SJCRH30 (cell line): ENCODE measurements at regions not wholly inside any gene's neighbourhood (a gene's known extent, or its start where the extent isn't known, plus 50 kb on each side); places are given as distances from the start of the nearest gene placed in this dataset.

Experiments
- DNase-seq, 2 experiments: peaks; one replicate each; pipeline ENCODE4 v3.0.0-alpha.2; 2015 to 2020
- H3K27ac ChIP-seq: fragments of 250-450 bp; sonication (Bioruptor Pico); 2 replicates; pipeline ENCODE4 v1.5.1; 2020; ENCODE audit warnings: mild to moderate bottlenecking, moderate library complexity
- H3K27me3 ChIP-seq: fragments of 250-450 bp; sonication (Bioruptor Pico); 2 replicates; pipeline ENCODE4 v1.5.1; 2020; ENCODE audit warnings: mild to moderate bottlenecking, moderate library complexity
- H3K36me3 ChIP-seq: fragments of 250-450 bp; sonication (Bioruptor Pico); 2 replicates; pipeline ENCODE4 v1.5.1; 2020; ENCODE audit warnings: mild to moderate bottlenecking, moderate library complexity
- H3K4me1 ChIP-seq: fragments of 250-450 bp; sonication (Bioruptor Pico); 2 replicates; pipeline ENCODE4 v1.5.1; 2020; ENCODE audit warnings: mild to moderate bottlenecking, moderate library complexity
- H3K4me3 ChIP-seq: fragments of 250-450 bp; sonication (Bioruptor Pico); 2 replicates; pipeline ENCODE4 v1.5.1; 2020; ENCODE audit warnings: mild to moderate bottlenecking, moderate library complexity
- H3K9me3 ChIP-seq: fragments of 250-450 bp; sonication (Bioruptor Pico); replicated peaks from 2 replicates; pipeline ENCODE4 v1.5.1; 2020; ENCODE audit warnings: mild to moderate bottlenecking, moderate library complexity

DNA sequence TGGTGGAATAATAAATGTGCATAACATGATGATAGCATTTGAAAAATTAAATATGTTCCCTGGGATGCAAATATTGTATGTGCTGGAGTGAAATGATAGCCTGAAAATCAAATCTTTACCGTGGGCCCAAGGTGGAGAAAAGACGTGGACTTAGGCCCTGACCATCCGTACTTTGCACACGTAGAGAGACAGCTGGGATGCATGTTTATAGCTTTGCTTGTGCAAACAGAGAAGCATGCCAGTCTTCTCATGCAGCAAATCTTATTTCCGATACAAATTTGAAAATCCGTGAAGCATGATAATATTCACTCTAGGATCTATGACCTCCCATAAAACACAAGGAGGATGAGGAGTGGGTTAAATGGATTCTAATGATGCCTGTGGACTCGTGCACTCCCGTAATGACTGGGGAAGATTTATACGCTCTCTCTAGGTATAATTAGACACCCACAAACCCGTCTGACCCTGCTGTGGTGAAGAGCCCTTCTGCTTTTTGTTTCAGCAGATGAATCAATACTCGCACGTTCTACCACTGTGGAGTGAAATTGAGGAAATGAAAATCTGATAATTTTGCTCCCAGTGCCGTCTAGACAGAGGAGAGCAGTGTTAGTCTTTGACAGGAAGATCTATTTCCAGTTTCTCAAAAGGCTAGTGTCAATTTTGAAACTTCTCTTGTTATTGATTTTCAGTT is 810.3 kb upstream of the SALL3 start:
- H3K9me3 ChIP-seq = no peaks in the 10 kb centered on the region
- H3K4me3 ChIP-seq = no peak overlapping the region
- no peaks in the 10 kb centered on the region for H3K27me3 ChIP-seq
- H3K4me1 ChIP-seq = no peaks in the 10 kb centered on the region
- no peaks in the 10 kb centered on the region for H3K36me3 ChIP-seq
- no peak for DNase-seq
- H3K27ac ChIP-seq = no peak overlapping the region

DNA sequence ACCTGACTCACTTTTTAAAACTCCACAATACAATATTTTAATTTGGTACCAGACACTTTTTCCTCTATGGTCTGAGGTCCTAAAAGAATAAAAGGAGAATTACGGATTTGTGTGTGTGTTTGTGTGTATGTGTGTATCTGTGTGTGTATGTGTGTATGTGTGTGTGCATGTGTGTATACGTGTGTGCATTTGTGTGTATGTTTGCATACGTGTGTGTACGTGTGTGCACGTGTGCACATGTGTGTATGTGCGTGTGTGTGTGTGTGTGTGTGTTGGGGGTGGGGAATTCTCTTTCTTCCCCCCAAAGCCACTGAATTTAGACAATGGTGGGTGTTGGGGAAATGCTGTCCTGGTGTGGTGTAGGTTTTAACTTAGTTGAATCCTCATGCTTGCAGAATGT is 807.7 kb upstream of the SALL3 start:
- no peak for DNase-seq
- no peaks in the 10 kb centered on the region for H3K27me3 ChIP-seq
- H3K9me3 ChIP-seq = no peaks in the 10 kb centered on the region
- H3K4me1 ChIP-seq = no peaks in the 10 kb centered on the region
- no peak overlapping the region for H3K4me3 ChIP-seq
- H3K27ac ChIP-seq = no peak overlapping the region
- H3K36me3 ChIP-seq = no peaks in the 10 kb centered on the region

DNA sequence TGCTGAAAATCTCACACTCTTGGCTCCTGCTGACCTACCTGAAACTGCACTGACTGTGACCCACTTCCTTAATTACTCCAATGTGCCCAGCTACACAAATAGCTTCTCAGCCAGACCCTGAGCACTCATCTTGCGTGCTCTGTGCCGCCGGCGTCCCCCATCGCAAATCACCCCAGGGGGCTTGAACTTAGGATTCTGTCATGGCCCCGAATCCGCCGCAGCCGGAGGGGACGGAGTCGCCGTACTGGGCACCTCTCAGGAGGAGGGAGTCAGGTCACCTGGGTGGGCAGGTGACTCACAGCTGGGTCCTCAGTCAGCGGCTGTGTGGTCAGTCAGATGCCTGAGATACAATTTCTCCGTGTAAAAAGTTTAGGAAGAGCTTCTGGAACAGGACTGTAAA is 804.9 kb upstream of the SALL3 start:
- H3K27me3 ChIP-seq = no peaks in the 10 kb centered on the region
- no peak for DNase-seq
- H3K4me1 ChIP-seq = no peaks in the 10 kb centered on the region
- no peaks in the 10 kb centered on the region for H3K36me3 ChIP-seq
- no peak overlapping the region for H3K4me3 ChIP-seq
- no peak overlapping the region for H3K27ac ChIP-seq
- H3K9me3 ChIP-seq = no peaks in the 10 kb centered on the region

DNA sequence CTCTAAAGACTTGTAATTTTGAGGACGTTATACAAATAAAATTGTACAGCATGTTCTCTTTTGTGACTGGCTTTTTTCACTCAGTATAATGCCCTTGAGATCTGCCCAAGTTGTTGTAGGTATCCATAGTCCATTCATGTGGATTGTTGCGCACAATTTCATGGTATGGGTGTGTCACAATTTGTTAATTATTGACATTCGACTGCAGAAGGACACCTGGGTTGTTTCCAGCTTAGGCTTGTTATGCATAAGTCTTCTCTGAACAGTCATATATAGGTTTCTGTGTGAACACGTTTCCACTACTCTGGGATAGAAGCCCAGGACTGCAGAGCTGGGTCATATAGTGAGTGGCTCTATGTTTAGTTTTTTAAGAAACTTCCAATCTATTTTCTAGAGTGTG is 800.8 kb upstream of the SALL3 start:
- no peak overlapping the region for H3K4me3 ChIP-seq
- H3K27ac ChIP-seq = no peak overlapping the region
- DNase-seq = no peak
- H3K9me3 ChIP-seq = no peaks in the 10 kb centered on the region
- H3K27me3 ChIP-seq = no peaks in the 10 kb centered on the region
- no peaks in the 10 kb centered on the region for H3K36me3 ChIP-seq
- H3K4me1 ChIP-seq = no peaks in the 10 kb centered on the region

DNA sequence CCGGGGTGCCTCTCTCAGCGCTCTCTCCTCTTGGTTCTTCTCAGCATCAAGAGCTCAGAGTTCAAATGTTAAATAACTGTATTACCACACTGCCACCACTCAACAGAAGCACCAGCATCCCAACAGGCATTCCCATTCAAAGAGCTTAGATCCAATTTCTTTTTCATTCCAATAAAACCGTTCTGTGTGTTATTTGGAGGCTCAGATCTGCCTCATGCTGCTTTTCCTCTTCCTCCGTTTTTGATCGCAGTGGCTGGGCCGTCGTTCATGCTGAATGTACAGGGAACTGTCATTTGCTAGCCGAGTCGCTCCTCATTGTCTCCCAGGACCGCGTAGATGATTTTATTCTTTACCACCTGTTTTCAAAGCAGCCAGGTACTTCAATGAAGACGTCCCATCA is 798.9 kb upstream of the SALL3 start:
- no peak for DNase-seq
- H3K4me3 ChIP-seq = no peak overlapping the region
- H3K4me1 ChIP-seq = no peaks in the 10 kb centered on the region
- H3K27me3 ChIP-seq = no peaks in the 10 kb centered on the region
- no peaks in the 10 kb centered on the region for H3K36me3 ChIP-seq
- H3K27ac ChIP-seq = no peak overlapping the region
- no peaks in the 10 kb centered on the region for H3K9me3 ChIP-seq

DNA sequence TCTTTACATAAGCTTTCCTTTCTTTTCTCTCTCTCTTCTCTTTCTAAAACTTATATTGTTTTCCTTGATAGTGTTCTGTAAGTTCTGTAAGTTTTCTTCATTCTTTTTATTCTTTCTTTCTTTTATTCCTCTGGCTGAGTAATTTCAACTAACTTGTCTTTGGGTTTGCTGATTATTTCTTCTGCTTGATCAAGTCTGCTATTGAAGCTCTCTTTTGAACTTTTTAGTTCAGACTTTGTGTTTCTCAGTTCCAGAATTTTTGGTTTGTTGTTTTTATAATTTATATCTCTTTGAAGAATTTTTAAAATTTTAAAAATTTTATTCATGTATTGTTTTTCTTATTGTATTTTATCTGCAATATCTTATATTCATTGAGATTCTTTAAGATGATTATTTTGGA is 795.8 kb upstream of the SALL3 start:
- no peaks in the 10 kb centered on the region for H3K27me3 ChIP-seq
- no peaks in the 10 kb centered on the region for H3K4me1 ChIP-seq
- no peak overlapping the region for H3K27ac ChIP-seq
- H3K9me3 ChIP-seq = no peaks in the 10 kb centered on the region
- no peak overlapping the region for H3K4me3 ChIP-seq
- DNase-seq = no peak
- no peaks in the 10 kb centered on the region for H3K36me3 ChIP-seq

DNA sequence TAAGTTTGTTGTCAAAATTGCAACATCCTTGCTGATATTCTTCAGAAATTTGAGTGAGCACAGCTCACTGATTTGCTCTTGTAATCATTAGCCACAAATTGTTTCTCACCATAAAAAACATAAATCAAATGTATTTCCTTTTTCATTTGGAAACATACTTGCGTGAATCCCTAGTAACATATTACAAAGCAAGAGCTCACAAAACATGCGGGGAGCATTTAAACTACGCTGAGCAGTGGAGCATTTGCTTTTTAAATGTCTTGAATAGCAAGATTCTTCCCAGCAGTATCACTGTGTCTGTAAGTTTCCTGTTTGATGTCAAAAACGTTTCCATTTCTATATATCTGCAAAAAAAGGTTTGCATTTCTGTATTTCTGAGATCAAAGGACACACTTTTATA is 788.3 kb upstream of the SALL3 start:
- no peak for DNase-seq

DNA sequence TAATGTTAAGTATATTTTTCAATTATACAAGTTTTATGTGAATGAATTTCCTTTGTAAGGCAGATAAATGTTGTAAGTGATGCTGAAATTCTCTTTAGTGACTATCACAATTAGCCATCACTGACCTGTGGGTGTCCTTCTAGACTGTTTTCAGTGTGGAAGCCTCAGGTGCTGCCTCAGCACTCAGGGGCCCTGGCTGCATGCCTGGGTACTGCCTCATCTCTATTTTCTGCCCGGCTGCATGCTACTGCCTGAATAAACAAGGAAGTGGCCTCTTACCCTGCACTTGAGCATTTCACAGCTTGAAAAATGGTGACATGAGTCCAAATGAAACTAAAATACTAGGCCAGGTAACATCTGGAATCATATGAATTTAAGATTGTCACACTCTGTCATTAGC is 787.6 kb upstream of the SALL3 start:
- H3K27ac ChIP-seq = no peak overlapping the region

More for the DNA sequence above, 788.3 kb upstream of the SALL3 start:
- H3K27me3 ChIP-seq = no peaks in the 10 kb centered on the region
- H3K4me1 ChIP-seq = no peaks in the 10 kb centered on the region
- H3K9me3 ChIP-seq = no peaks in the 10 kb centered on the region
- no peaks in the 10 kb centered on the region for H3K36me3 ChIP-seq
- H3K27ac ChIP-seq = no peak overlapping the region
- no peak overlapping the region for H3K4me3 ChIP-seq

DNA sequence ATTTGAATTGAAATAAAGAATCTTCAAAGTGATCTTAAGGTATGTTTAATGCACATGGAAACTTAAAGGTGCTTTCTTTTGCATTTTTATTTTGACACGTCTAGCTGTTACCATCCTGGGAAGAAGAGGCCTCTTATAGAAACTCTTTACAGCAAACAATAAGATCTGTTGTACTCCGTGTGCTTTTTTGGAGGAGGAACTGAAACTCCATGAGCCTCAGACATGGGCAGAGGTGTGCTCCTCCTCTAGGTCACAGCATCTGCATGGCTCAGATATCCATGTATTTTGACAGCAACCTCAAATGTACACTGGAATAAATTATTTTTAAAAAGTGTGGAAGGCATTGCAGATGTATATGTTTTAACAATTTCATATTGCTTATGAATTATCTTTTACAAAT is 783.3 kb upstream of the SALL3 start:
- no peaks in the 10 kb centered on the region for H3K36me3 ChIP-seq
- H3K27me3 ChIP-seq = no peaks in the 10 kb centered on the region
- no peaks in the 10 kb centered on the region for H3K4me1 ChIP-seq
- DNase-seq = no peak
- no peaks in the 10 kb centered on the region for H3K9me3 ChIP-seq
- H3K27ac ChIP-seq = no peak overlapping the region
- no peak overlapping the region for H3K4me3 ChIP-seq

More for the DNA sequence above, 787.6 kb upstream of the SALL3 start:
- Histone ChIP-seq H3K36me3 (no peaks in the 10 kb centered on the region), H3K9me3 (no peaks in the 10 kb centered on the region), H3K4me1 (no peaks in the 10 kb centered on the region), H3K27me3 (no peaks in the 10 kb centered on the region), H3K4me3 (no peak overlapping the region)
- DNase-seq = no peak

DNA sequence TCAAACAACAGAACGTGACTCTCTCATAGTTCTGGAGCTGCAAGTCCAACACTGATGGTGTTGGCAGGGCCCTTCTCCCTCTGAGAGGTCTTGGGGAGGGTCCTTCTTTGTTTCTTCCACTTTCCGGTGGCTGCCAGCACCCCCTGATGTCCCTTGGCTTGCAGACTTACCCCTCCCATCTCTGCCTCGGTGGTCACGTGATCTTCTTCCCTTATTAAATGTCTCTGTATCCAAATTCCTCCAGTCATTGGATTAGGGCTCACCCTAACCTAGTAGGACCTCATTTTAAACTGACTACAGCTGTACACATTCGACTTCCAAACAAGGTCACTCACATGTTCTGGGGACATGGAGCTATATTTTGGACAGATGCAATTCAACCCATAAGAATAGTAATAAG is 780.6 kb upstream of the SALL3 start:
- Histone ChIP-seq H3K27ac (no peak overlapping the region), H3K4me3 (no peak overlapping the region), H3K27me3 (no peaks in the 10 kb centered on the region), H3K4me1 (no peaks in the 10 kb centered on the region), H3K36me3 (no peaks in the 10 kb centered on the region), H3K9me3 (no peaks in the 10 kb centered on the region)
- DNase-seq = no peak

DNA sequence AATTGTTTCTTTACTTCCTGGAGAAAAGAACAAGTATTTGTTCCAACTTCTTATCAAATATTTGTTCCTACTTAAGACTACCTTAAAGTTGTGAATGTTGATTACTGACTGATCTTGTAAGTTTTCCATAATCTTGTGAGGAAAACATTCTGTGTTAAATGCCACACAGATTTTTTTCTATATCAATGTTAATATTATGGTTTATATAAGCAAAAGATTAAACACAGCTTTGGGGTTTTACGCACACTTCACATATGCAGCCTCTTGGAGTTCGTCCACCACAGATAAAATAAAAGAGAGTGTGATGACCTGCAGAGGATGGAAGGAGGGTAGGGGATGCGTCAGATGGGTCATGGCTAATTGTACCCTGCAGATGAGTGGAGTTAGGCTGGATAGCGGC is 780.0 kb upstream of the SALL3 start:
- Histone ChIP-seq H3K27ac (no peak overlapping the region), H3K27me3 (no peaks in the 10 kb centered on the region), H3K36me3 (no peaks in the 10 kb centered on the region), H3K4me3 (no peak overlapping the region), H3K9me3 (no peaks in the 10 kb centered on the region), H3K4me1 (no peaks in the 10 kb centered on the region)
- no peak for DNase-seq

DNA sequence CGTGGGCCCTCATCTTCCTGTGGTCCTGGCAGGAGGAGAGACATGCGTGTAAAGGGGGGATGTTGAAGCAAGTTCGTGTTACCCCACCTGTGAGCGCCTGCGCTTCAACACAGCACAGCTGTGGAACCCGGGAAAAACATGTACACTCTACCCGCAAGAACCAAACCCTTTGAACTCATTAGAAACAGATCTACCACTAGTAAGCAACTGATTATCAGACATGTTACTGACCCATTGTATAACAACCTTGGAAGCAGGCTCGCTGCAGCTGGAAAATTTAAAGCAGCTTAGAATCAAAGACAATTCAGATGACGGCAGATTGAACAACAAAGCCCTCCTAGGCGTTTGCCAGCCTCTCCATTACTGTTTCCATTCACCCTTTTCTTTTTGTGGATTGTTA is 771.7 kb upstream of the SALL3 start:
- Histone ChIP-seq H3K4me1 (no peaks in the 10 kb centered on the region), H3K9me3 (no peaks in the 10 kb centered on the region)
- DNase-seq = no peak

DNA sequence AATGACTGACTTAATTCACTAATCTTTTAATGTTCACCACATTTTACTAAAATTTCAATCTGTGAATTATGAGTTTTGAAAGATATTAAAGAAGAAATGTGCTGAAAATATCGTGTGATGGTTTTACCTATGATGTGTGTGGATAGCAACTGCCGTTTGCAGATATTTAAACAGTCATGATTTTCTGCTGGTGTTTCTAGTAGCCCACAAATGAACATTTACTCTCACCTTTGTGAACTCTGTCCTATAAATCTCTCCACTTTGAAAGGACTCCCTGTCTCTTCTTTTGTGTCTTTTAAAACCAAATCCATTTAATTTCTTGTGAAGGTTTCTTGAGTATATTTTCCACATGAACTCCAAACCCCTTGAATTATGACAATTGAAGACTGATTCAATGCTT is 771.2 kb upstream of the SALL3 start:
- H3K27me3 ChIP-seq = no peaks in the 10 kb centered on the region
- no peak for DNase-seq
- H3K4me3 ChIP-seq = no peak overlapping the region
- H3K36me3 ChIP-seq = no peaks in the 10 kb centered on the region
- no peaks in the 10 kb centered on the region for H3K4me1 ChIP-seq
- H3K9me3 ChIP-seq = no peaks in the 10 kb centered on the region
- no peak overlapping the region for H3K27ac ChIP-seq

More for the DNA sequence above, 771.7 kb upstream of the SALL3 start:
- Histone ChIP-seq H3K27me3 (no peaks in the 10 kb centered on the region), H3K27ac (no peak overlapping the region), H3K36me3 (no peaks in the 10 kb centered on the region), H3K4me3 (no peak overlapping the region)

DNA sequence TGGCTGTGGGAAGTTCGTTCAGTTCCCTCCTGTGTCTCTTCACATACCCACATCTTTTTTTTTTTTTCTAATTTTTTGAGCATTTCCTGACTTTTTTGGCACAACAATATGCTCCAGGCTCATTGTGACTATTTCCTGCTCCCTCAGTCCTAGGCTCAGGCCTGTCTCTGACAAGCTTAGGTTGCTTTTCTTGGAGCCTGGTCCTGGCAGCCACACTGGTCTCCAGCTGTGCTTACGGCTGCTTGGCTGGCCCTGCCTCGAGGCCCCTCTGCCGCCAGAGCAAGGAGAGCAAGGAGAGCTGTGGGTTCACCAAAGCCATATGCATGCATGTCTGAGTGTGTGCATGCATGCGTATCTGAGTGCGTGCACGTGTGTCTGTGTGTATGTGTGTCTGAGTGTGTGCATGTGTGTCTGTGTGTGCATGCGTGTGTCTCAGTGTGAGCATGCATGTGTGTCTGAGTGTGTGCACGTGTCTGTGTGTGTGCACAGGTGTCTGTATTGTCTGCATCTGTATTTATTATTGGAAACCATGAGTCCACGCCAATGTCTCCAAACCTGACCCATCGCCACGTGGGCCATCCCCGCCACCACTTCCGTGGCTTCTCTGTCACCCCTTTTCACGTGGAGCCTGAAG is 766.1 kb upstream of the SALL3 start:
- DNase-seq = no peak
- H3K9me3 ChIP-seq = no peaks in the 10 kb centered on the region

DNA sequence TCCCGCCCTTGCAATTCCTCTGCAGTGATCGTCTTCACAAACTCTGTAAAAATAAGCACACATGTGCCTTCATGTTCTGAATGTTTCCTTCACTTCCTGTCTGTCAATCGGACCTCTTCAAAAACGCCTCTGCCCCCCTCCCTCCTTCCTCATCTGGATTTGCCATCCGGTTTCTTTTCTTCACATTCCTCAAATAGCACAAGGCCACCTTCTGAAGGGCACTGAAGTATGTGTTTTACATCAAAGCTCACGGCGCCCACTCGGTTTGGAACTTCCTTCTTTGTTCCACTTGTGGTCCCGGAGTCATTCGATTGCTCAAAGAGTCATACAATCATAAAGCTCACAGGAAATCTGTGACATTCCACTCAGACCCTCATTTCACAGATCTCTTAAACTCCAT is 758.1 kb upstream of the SALL3 start:
- Histone ChIP-seq H3K27ac (no peak overlapping the region), H3K4me1 (no peaks in the 10 kb centered on the region), H3K9me3 (no peaks in the 10 kb centered on the region), H3K36me3 (no peaks in the 10 kb centered on the region), H3K4me3 (no peak overlapping the region), H3K27me3 (no peaks in the 10 kb centered on the region)
- no peak for DNase-seq

More for the DNA sequence above, 766.1 kb upstream of the SALL3 start:
- H3K36me3 ChIP-seq = no peaks in the 10 kb centered on the region
- no peak overlapping the region for H3K4me3 ChIP-seq
- no peaks in the 10 kb centered on the region for H3K27me3 ChIP-seq
- H3K4me1 ChIP-seq = no peaks in the 10 kb centered on the region
- no peak overlapping the region for H3K27ac ChIP-seq

DNA sequence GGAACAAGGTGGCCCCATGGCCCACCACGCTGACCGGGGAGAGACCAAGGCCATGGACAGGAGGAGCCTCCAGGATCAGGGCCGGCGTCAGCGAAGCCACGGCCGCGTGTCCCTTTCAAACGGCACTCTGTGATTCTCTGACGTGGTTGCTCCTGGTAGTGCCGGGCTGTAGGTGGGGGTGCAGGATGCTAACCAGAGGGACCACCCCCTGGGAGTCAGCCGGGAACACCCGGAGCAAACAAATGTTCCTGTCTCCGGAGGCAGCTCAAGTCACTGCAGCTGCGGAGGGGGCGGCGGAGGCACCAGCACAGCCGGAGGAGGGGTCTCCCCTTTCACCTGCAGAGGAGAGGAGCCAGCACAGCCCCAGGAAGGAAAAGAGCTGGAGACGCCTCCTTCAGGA is 750.6 kb upstream of the SALL3 start:
- no peaks in the 10 kb centered on the region for H3K36me3 ChIP-seq
- no peak overlapping the region for H3K4me3 ChIP-seq
- H3K27ac ChIP-seq = no peak overlapping the region
- no peaks in the 10 kb centered on the region for H3K4me1 ChIP-seq
- no peaks in the 10 kb centered on the region for H3K27me3 ChIP-seq
- no peaks in the 10 kb centered on the region for H3K9me3 ChIP-seq
- no peak for DNase-seq
